ENCODE measurements at regions not wholly inside any gene's neighbourhood (a gene's known extent, or its start where the extent isn't known, plus 50 kb on each side); places are given as distances from the start of the nearest gene placed in this dataset.

DNA sequence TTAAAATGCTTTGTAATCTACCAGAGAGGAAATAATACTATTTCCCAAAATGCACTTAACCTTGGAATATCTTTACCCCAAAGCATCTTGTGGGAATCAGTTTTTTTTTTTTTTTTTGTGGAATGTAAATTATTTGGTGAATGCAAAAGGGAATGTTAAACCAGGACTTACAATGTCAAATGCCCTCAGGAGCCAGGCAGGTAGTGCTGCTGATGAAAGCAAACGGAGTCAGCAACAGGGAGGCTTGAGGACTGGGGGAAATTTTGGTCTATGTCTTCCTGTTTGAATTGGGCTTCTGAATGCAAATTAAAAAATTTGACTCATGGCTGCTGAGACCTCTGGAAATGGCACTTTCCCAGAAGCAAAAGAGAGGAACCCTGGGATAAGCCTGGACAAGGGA, 96.5 kb upstream of the NLRP1 start:
- no peaks in the 10 kb centered on the region; the same call in 1 of the 2 replicates for H3K27me3 ChIP-seq
- no peak for DNase-seq

DNA sequence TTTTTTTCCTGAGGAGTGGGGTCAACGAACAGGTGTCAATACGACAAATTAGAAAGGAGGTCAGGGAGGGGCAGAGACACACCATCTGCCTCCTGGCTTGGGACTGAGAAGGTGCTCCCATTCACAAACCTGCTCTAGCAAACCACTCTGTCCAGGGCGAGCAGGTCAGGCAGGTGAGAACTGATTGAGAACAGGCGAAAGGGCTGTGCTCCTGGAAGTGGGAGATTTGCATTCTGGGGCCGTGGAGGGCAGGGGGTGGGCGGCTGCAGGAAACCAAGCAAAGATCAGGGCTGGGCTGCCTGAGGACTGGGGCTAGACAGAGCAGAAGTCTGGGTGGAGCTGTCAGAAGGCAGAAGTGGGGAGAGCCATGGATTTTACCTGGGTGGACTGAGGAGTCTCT, 98.9 kb upstream of the NLRP1 start:
- no peak for DNase-seq
- H3K4me3 ChIP-seq, result no peak overlapping the region
- no peaks in the 10 kb centered on the region for H3K9me3 ChIP-seq
- no peaks in the 10 kb centered on the region for H3K36me3 ChIP-seq
- H3K27me3 ChIP-seq, result no peaks in the 10 kb centered on the region; the same call in 1 of the 2 replicates

More for the DNA sequence above, 96.5 kb upstream of the NLRP1 start:
- no peaks in the 10 kb centered on the region for H3K36me3 ChIP-seq
- H3K9me3 ChIP-seq, result no peaks in the 10 kb centered on the region
- H3K4me3 ChIP-seq, result no peak overlapping the region

- Histone ChIP-seq H3K27me3 (no peaks in the 10 kb centered on the region; the same call in 1 of the 2 replicates), H3K36me3 (no peaks in the 10 kb centered on the region), H3K9me3 (no peaks in the 10 kb centered on the region), H3K4me3 (no peak overlapping the region)
- no peak for DNase-seq
These were observed 101.8 kb upstream of the NLRP1 start for GRCh38 chr17:5686074-5686635.

DNA sequence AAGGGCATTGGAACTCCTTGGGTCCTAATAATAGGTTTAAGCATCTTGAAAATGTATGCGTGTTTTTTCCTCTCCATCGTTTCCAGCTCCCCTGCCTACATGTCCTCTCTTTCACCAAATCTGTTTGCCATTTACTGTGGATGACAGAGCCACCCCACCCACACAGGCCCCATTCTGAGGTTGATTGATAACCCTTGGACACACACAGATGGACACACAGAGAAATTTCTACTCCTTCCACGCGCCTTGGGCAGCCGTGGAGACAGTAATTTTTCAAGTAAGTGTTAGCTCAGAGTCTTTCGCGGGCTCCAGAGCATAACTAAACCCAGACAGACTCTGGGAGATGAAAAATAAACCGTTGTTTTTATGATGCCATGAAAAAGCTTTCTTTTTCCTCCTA, 103.3 kb upstream of the NLRP1 start:
- H3K4me3 ChIP-seq, result no peak overlapping the region
- H3K36me3 ChIP-seq, result no peaks in the 10 kb centered on the region
- H3K9me3 ChIP-seq, result no peaks in the 10 kb centered on the region
- DNase-seq, result no peak
- H3K27me3 ChIP-seq, result no peaks in the 10 kb centered on the region

- no peaks in the 10 kb centered on the region for H3K36me3 ChIP-seq
- DNase-seq, result no peak
- H3K27me3 ChIP-seq, result no peaks in the 10 kb centered on the region
These were observed 109.5 kb upstream of the NLRP1 start for GRCh38 chr17:5693821-5694220.

GRCh38 chr17:5694551-5694950, 110.2 kb upstream of the NLRP1 start:
- Histone ChIP-seq H3K9me3 (no peaks in the 10 kb centered on the region), H3K27me3 (no peaks in the 10 kb centered on the region), H3K4me3 (no peak overlapping the region), H3K36me3 (no peaks in the 10 kb centered on the region)
- no peak for DNase-seq

More at GRCh38 chr17:5693821-5694220, 109.5 kb upstream of the NLRP1 start:
- Histone ChIP-seq H3K4me3 (no peak overlapping the region), H3K9me3 (no peaks in the 10 kb centered on the region)

DNA sequence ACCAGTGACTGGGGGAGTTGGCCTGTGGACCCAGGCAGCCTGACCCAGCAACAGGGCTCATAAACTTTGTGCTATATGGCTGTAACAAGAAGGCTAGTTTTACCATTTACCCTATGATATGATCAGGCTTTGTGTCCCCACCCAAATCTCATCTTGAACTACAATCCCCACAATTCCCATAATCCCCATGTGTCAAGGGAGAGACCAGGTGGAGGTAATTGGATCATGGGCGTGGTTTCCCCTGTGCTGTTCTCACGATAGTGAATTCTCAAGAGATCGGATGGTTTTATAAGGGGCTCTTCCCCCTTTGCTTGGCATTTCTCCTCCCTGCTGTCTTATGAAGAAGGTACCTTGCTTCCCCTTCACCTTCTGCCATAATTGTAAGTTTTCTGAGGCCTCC, 111.2 kb upstream of the NLRP1 start:
- H3K4me3 ChIP-seq, result no peak overlapping the region
- H3K27me3 ChIP-seq, result no peaks in the 10 kb centered on the region
- no peak for DNase-seq
- H3K9me3 ChIP-seq, result no peaks in the 10 kb centered on the region
- H3K36me3 ChIP-seq, result no peaks in the 10 kb centered on the region

- Histone ChIP-seq H3K4me3 (no peak overlapping the region), H3K9me3 (no peaks in the 10 kb centered on the region), H3K27me3 (no peaks in the 10 kb centered on the region), H3K36me3 (no peaks in the 10 kb centered on the region)
- no peak for DNase-seq
These were observed 114.7 kb upstream of the NLRP1 start for GRCh38 chr17:5698959-5699358.

DNA sequence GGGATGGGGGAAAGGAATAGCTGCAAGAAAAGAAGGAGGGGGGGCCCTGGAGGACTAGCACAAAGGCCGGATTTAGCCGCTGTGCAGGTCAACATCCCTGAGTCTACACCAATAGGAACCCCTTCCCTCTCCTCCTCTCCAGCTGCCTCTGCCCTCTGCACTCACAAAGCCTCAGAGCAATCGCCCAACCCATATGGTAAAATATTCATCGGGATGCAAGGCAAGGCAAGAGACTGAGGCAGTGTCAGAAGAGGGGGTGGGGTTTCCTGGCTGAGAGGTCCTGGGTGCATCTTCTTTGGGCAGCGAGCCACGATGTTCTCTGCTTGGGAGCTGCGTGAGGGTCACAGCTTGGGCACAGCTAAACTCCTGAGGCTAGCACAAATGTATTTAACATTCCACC, 115.5 kb upstream of the NLRP1 start:
- H3K27me3 ChIP-seq, result no peaks in the 10 kb centered on the region
- no peak overlapping the region for H3K4me3 ChIP-seq
- DNase-seq, result no peak
- no peaks in the 10 kb centered on the region for H3K9me3 ChIP-seq
- H3K36me3 ChIP-seq, result no peaks in the 10 kb centered on the region

DNA sequence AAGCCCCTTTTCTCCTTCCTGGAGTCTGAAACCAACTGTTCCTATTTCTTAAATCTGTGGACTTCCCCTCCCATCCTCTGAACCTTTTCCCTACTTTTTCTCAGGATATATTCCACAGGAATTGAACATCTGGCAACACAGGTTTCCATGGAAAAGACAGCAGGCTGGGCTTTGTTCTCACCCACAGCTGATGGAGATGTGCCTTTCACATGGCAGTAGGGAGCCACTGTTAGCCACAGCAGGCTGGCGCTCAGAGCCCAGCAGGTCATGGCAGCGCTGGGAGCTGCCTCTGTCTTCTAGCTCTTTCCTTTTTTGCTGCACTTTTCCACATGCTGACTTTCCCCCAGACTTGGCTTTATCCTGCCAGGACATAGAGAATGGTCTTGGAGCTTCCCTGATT, 116.4 kb upstream of the NLRP1 start:
- no peak for DNase-seq
- Histone ChIP-seq H3K36me3 (no peaks in the 10 kb centered on the region), H3K4me3 (no peak overlapping the region), H3K9me3 (no peaks in the 10 kb centered on the region), H3K27me3 (no peaks in the 10 kb centered on the region)

GRCh38 chr17:5701381-5701780, 117.1 kb upstream of the NLRP1 start:
- no peaks in the 10 kb centered on the region for H3K36me3 ChIP-seq
- no peak overlapping the region for H3K4me3 ChIP-seq
- no peaks in the 10 kb centered on the region for H3K9me3 ChIP-seq
- no peak for DNase-seq
- H3K27me3 ChIP-seq, result no peaks in the 10 kb centered on the region

DNA sequence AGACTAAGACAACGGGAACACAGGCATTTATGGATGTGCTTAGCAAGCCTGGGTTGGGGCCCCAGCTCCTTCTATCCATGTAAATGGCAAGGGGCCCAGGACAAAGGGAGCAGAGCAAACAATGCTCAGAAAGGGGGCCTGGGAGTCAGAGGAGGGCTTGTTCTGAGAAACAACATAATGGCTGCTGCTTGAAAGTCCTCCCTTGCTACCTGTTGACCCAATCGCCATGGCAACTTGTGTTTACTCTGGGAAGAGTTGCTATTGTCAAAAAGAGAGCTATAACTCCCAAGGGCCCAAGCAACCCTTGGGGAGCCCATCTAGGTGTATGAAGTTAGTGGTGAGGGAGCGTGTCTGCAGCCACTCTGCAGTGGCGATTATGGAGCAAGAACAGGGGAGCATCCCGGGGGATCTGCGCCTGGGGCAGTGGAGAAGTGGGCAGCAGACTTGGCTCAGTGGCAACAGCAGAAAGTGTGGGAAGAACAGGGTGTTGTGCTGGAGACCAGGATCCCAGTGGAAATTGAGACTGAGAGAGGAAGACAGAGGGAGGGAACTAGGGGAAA, 118.7 kb upstream of the NLRP1 start:
- H3K9me3 ChIP-seq, result no peaks in the 10 kb centered on the region
- no peak for DNase-seq
- no peaks in the 10 kb centered on the region for H3K27me3 ChIP-seq
- no peaks in the 10 kb centered on the region for H3K36me3 ChIP-seq
- H3K4me3 ChIP-seq, result no peak overlapping the region

GRCh38 chr17:5703736-5704135, 119.4 kb upstream of the NLRP1 start:
- Histone ChIP-seq H3K36me3 (no peaks in the 10 kb centered on the region), H3K27me3 (no peaks in the 10 kb centered on the region), H3K9me3 (no peaks in the 10 kb centered on the region), H3K4me3 (no peak overlapping the region)
- no peak for DNase-seq

DNA sequence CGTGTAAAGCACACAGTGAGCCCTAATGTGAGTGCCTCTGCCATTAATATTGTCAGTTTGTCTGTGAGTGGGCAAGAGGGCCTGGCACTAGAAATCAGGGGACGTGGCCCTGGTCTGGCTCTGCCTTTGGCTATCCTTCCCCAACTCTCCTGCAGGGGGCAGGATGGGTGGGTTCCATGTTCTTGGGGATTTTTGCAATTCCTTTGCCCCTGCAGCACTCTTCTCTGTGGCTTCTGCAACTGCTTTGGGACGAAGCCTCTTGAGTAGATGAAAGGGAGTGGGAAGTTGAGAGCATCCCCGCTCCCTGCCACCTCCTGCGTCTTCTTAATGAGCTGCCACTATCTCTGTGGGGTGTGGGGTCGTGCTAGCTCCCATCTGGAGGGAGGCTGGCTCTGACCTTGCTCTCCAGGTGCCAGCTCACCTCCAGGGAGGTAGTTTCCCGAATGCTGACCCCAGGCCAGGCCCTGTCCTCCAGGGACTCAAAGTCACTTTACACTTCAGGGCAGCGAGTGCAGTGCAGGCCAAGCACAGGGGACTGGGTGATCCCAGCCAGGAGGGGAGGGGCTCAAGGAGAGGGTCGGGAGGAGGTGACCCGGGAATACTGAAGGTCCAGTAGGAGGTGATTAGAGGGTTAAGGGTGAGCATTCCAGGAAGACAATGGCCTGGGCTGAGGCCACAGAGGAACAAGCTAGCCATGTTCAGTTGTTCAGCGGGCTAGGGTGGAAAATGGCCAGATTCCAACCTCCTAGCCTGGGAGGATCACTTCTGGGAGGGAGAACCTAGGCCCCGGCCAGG, 121.0 kb upstream of the NLRP1 start:
- no peak for DNase-seq
- Histone ChIP-seq H3K4me3 (no peak overlapping the region), H3K27me3 (no peaks in the 10 kb centered on the region)

DNA sequence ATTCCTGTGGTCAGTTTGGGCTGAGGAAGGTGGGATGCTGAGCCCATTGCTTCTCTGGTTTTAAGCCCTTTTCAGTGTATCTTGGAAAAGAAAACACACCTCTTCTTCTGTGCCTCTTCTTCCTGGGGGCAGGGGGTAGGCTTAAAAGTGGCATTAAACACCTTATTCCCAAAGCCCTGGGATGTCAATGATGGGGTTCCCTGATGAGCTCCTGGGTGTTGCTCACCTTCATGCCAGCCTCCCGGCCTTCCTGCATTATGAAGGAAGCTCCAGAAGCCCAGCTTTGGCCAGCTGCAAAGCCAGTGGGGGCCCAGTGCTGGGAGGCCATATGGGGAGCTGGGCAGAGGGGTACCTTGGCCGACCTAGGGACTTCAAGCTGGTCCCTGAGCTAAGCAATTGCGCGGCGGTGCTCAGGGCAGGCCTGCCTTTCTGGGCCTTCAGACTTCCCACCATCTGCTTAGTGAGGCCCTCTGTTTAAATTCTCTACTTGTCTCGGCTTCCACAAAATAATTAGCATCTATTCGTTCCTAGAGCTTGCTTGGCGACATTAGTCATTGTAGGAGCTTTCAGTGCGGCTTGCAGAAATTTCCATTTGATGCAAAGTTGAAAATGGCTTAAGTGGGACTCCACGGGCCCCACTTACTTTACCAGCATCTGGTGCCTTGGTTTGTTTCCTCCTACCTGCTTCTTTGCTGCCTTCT, 121.7 kb upstream of the NLRP1 start:
- H3K9me3 ChIP-seq, result no peaks in the 10 kb centered on the region
- DNase-seq, result no peak
- no peak overlapping the region for H3K4me3 ChIP-seq
- no peaks in the 10 kb centered on the region for H3K27me3 ChIP-seq
- H3K36me3 ChIP-seq, result no peaks in the 10 kb centered on the region

More for the DNA sequence above, 121.0 kb upstream of the NLRP1 start:
- Histone ChIP-seq H3K9me3 (no peaks in the 10 kb centered on the region), H3K36me3 (no peaks in the 10 kb centered on the region)

GRCh38 chr17:5706577-5707210, 122.4 kb upstream of the NLRP1 start:
- Histone ChIP-seq H3K9me3 (no peaks in the 10 kb centered on the region), H3K36me3 (no peaks in the 10 kb centered on the region), H3K27me3 (no peaks in the 10 kb centered on the region), H3K4me3 (no peak overlapping the region)
- DNase-seq, result peak; percentile 31

- no peaks in the 10 kb centered on the region for H3K9me3 ChIP-seq
- H3K27me3 ChIP-seq, result no peaks in the 10 kb centered on the region
- no peak for DNase-seq
- no peaks in the 10 kb centered on the region for H3K36me3 ChIP-seq
- H3K4me3 ChIP-seq, result no peak overlapping the region
These were observed 123.2 kb upstream of the NLRP1 start for GRCh38 chr17:5707482-5707881.

All from MG63 (cell line).